ENCODE measurements at regions not wholly inside any gene's neighbourhood (a gene's known extent, or its start where the extent isn't known, plus 50 kb on each side); places are given as distances from the start of the nearest gene placed in this dataset.
A peak's percentile ranks its signal among the peaks of the same experiment; 100 is the strongest.
"Not testable (repeated sequence)": the region's sequence is repeated elsewhere in the genome, so short reads cannot be mapped to it uniquely, and the experiment has no call there.

- no peak for TF ChIP-seq CTCF (IDR thresholded peaks at IDR 0.05)
- DNase-seq (ENCODE audit: low spot score) = no peak
Observed at GRCh38 chr4:86450861-86451260, 91.0 kb upstream of the MAPK10 start.

GRCh38 chr4:86451560-86452330 lies 91.9 kb upstream of the MAPK10 start:
- peak; percentile 51 for ATAC-seq (ENCODE audit: low FRiP score)
- TF ChIP-seq CTCF (IDR thresholded peaks at IDR 0.05) = no peak
- no peak for DNase-seq (ENCODE audit: low spot score)

More at GRCh38 chr4:86450861-86451260, 91.0 kb upstream of the MAPK10 start:
- no peak for ATAC-seq (ENCODE audit: low FRiP score)

- ATAC-seq (ENCODE audit: low FRiP score) (no peak), DNase-seq (ENCODE audit: low spot score) (no peak)
- TF ChIP-seq CTCF (IDR thresholded peaks at IDR 0.05) = no peak
Observed at GRCh38 chr4:86452422-86452891, 92.6 kb upstream of the MAPK10 start.

GRCh38 chr4:86452924-86453531 lies 93.2 kb upstream of the MAPK10 start:
- DNase-seq (ENCODE audit: low spot score) (no peak), ATAC-seq (ENCODE audit: low FRiP score) (peak; percentile 28)
- no peak for TF ChIP-seq CTCF (IDR thresholded peaks at IDR 0.05)

GRCh38 chr4:86453611-86454072 lies 93.8 kb upstream of the MAPK10 start:
- not testable (repeated sequence) for DNase-seq (ENCODE audit: low spot score); ATAC-seq (ENCODE audit: low FRiP score)

GRCh38 chr4:86461849-86462248 lies 102.0 kb upstream of the MAPK10 start:
- DNase-seq (ENCODE audit: low spot score) = no peak
- TF ChIP-seq CTCF (IDR thresholded peaks at IDR 0.05) = no peak
- no peak for ATAC-seq (ENCODE audit: low FRiP score)

GRCh38 chr4:86472377-86473019 lies 112.6 kb upstream of the MAPK10 start:
- no peak for DNase-seq (ENCODE audit: low spot score)
- no peak for ATAC-seq (ENCODE audit: low FRiP score)
- TF ChIP-seq CTCF (IDR thresholded peaks at IDR 0.05) = no peak

- not testable (repeated sequence) for DNase-seq (ENCODE audit: low spot score); ATAC-seq (ENCODE audit: low FRiP score)
Observed at GRCh38 chr4:86478151-86478550, 116.0 kb upstream of the PTPN13 start.

Data from omental fat pad (tissue), 3 donors.